Fibroblast of lung (primary cell): ENCODE measurements at regions not wholly inside any gene's neighbourhood (a gene's known extent, or its start where the extent isn't known, plus 50 kb on each side); places are given as distances from the start of the nearest gene placed in this dataset.

Experiments used
- DNase-seq, 2 donors: peaks; one replicate each; pipeline versions ENCODE4 v3.0.0 to v3.0.0-alpha.2; 2010; ENCODE audit warnings: low read depth in 2 of 2
- H2AFZ ChIP-seq: 2 replicates; pipeline ENCODE4 v1.5.1; 2012; ENCODE audit warnings: low read length, control low read depth, inconsistent platforms
- H3K27ac ChIP-seq: 2 replicates; pipeline ENCODE4 v1.5.1; 2011; ENCODE audit warnings: low read length, control low read depth; ENCODE audit not compliant: insufficient read depth
- H3K27me3 ChIP-seq: 2 replicates; pipeline ENCODE4 v1.5.1; 2011; ENCODE audit warnings: mild to moderate bottlenecking, low read length; ENCODE audit not compliant: control insufficient read depth, insufficient read depth
- H3K36me3 ChIP-seq: 2 replicates; pipeline ENCODE4 v1.5.1; 2011; ENCODE audit warnings: low read length; ENCODE audit not compliant: control insufficient read depth, insufficient read depth
- H3K4me1 ChIP-seq: 2 replicates; pipeline ENCODE4 v1.5.1; 2011; ENCODE audit warnings: low read length; ENCODE audit not compliant: control insufficient read depth, insufficient read depth; ENCODE audit errors: extremely low read depth
- H3K4me2 ChIP-seq: 2 replicates; pipeline ENCODE4 v1.5.1; 2011; ENCODE audit warnings: low read length, control low read depth; ENCODE audit not compliant: insufficient read depth; ENCODE audit errors: extremely low read depth
- H3K4me3 ChIP-seq, 4 experiments: fragments of 200-600 bp in 1 of 4; sonication (generic) in 1 of 4; replicated peaks in 1 of 4; 2 replicates each; pipeline ENCODE4 v1.5.1; 2011 to 2016; ENCODE audit warnings: low read length in 4 of 4, low read depth in 3 of 4, mild to moderate bottlenecking in 3 of 4, control low read depth in 2 of 4, inconsistent platforms in 1 of 4, mixed read lengths in 1 of 4; ENCODE audit not compliant: insufficient read depth in 1 of 4; ENCODE audit errors: control extremely low read depth in 1 of 4
- H3K79me2 ChIP-seq: 2 replicates; pipeline ENCODE4 v1.5.1; 2012; ENCODE audit warnings: mild to moderate bottlenecking, low read length, inconsistent platforms; ENCODE audit not compliant: control insufficient read depth, insufficient read depth
- H3K9ac ChIP-seq: 2 replicates; pipeline ENCODE4 v1.5.1; 2011; ENCODE audit warnings: mild to moderate bottlenecking, low read length, control low read depth; ENCODE audit not compliant: insufficient read depth
- H3K9me3 ChIP-seq: 2 replicates; pipeline ENCODE4 v1.5.1; 2012; ENCODE audit warnings: low read depth, low read length; ENCODE audit not compliant: control insufficient read depth, insufficient read depth
- H4K20me1 ChIP-seq: 2 replicates; pipeline ENCODE4 v1.5.1; 2011; ENCODE audit warnings: low read length; ENCODE audit not compliant: control insufficient read depth, insufficient read depth; ENCODE audit errors: extremely low read depth
- EZH2 ChIP-seq: IDR thresholded peaks from 2 replicates; pipeline ENCODE4 v1.5.1; 2012; ENCODE audit warnings: low read length, control low read depth, mild to moderate bottlenecking; ENCODE audit errors: missing control alignments
- TF ChIP-seq, protein P1 (sequence below), 2 donors: IDR thresholded peaks in 1 of 2; conservative IDR thresholded peaks in 1 of 2; 1 replicate in 1 of 2; 2 replicates in 1 of 2; pipeline ENCODE4 v1.5.1; 2011 to 2012; ENCODE audit warnings: low read length in 2 of 2, control low read depth in 1 of 2, inconsistent platforms in 1 of 2, low read depth in 1 of 2, mild to moderate bottlenecking in 1 of 2

DNA sequence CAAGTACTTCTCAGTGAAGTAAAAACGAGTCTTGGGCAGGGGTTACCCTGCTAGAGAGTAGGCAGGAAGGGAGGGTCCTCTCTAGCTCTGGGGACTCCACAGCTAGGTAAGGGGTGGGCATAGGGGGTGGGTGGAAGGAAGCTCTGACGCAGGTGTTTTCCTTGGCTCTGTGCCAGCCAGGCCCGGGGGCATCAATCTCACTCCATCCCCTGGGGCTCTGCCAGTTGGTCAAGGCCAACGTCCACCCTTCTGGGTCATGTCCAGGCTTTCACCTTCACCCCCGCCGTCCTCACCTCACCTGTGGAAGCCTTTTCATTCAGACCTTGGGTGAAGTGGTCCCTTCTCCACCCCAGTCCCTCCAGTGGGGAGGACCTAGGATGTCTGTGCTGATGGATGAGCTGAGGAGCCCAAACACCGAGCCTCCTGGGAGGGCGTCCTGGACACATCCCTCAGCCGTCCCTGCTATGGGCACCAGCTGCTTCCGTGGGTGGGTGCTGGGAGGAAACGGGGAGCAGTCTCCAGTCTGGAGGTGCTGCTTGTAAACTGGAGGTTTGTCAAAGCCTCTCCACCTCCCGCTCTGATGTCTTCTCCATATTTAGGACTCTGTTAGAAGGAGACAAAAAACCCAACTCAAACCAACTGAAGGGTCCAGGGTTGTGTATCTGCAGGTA is 71.5 kb upstream of the SFSWAP start:
- H3K4me2 ChIP-seq = no peak overlapping the region
- no peak overlapping the region for H2AFZ ChIP-seq
- no peaks in the 10 kb centered on the region for H3K4me1 ChIP-seq
- no peak overlapping the region for H3K27ac ChIP-seq
- no peaks in the 10 kb centered on the region for H3K36me3 ChIP-seq
- H3K27me3 ChIP-seq = no peaks in the 10 kb centered on the region
- no peaks in the 10 kb centered on the region for H3K79me2 ChIP-seq
- H3K4me3 ChIP-seq = no peak overlapping the region
- no peak overlapping the region for H3K9ac ChIP-seq
- no peak for DNase-seq
- H3K9me3 ChIP-seq = no peaks in the 10 kb centered on the region
- no peaks in the 10 kb centered on the region for H4K20me1 ChIP-seq
- no peak for TF ChIP-seq EZH2
- TF ChIP-seq, protein P1, sequence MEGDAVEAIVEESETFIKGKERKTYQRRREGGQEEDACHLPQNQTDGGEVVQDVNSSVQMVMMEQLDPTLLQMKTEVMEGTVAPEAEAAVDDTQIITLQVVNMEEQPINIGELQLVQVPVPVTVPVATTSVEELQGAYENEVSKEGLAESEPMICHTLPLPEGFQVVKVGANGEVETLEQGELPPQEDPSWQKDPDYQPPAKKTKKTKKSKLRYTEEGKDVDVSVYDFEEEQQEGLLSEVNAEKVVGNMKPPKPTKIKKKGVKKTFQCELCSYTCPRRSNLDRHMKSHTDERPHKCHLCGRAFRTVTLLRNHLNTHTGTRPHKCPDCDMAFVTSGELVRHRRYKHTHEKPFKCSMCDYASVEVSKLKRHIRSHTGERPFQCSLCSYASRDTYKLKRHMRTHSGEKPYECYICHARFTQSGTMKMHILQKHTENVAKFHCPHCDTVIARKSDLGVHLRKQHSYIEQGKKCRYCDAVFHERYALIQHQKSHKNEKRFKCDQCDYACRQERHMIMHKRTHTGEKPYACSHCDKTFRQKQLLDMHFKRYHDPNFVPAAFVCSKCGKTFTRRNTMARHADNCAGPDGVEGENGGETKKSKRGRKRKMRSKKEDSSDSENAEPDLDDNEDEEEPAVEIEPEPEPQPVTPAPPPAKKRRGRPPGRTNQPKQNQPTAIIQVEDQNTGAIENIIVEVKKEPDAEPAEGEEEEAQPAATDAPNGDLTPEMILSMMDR (conservative IDR thresholded peaks at IDR 0.05 in 1 of 2, IDR thresholded peaks at IDR 0.05 in 1 of 2; ENCODE audit: low read depth in 1 of 2, low read length in 2 of 2) = no peak

DNA sequence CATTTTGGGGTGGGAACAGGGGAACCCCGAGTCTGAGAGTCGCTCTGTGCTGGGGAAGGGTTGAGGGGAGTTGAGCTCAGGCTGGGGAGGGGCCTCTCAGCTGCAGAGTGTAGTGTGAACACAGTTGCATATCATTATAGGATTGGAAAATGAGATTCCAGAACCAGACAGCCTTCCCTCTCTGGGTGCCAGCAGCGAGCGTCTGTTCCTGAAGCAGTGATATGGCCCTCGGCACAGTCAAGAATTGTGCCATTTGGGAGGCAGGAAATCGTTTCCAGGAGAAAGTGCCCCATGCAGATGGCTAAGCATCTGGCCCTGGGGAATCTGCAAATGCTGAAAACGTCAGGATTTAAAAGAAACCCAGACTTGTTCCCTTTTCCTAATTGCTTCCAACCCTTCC is 70.4 kb upstream of the SFSWAP start:
- no peak overlapping the region for H3K27ac ChIP-seq
- H3K4me2 ChIP-seq = no peak overlapping the region
- H2AFZ ChIP-seq = no peak overlapping the region
- no peaks in the 10 kb centered on the region for H4K20me1 ChIP-seq
- H3K36me3 ChIP-seq = no peaks in the 10 kb centered on the region
- no peak for TF ChIP-seq EZH2
- TF ChIP-seq, protein P1 (conservative IDR thresholded peaks at IDR 0.05 in 1 of 2, IDR thresholded peaks at IDR 0.05 in 1 of 2; ENCODE audit: low read depth in 1 of 2, low read length in 2 of 2) = no peak
- no peaks in the 10 kb centered on the region for H3K79me2 ChIP-seq
- no peak for DNase-seq
- H3K9ac ChIP-seq = no peak overlapping the region
- H3K4me1 ChIP-seq = no peaks in the 10 kb centered on the region
- no peak overlapping the region for H3K4me3 ChIP-seq
- H3K9me3 ChIP-seq = no peaks in the 10 kb centered on the region
- no peaks in the 10 kb centered on the region for H3K27me3 ChIP-seq

DNA sequence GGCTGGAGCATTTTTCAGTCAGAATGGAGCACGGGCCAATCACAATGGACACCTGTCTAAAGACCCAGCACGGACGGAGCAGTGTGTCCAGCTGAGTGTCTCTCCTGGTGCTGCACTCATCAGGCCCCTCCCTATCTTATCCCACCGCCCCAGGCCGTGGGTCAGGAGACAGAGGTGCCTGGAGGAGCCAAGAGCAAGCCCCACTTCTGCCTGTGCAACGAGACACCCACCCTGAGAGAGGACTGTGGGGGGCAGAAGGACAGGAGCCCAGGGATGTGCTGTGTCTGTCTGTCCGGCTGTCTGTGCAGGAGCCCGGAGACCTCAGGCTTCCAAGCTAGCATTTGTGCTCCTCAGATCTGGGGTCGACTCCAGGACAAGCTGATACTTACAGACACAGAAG is 69.6 kb upstream of the SFSWAP start:
- H3K27ac ChIP-seq = no peak overlapping the region
- TF ChIP-seq EZH2 = no peak
- TF ChIP-seq, protein P1 (conservative IDR thresholded peaks at IDR 0.05 in 1 of 2, IDR thresholded peaks at IDR 0.05 in 1 of 2; ENCODE audit: low read depth in 1 of 2, low read length in 2 of 2) = no peak
- H2AFZ ChIP-seq = no peak overlapping the region

More for the DNA sequence above, 69.6 kb upstream of the SFSWAP start:
- H3K36me3 ChIP-seq = no peaks in the 10 kb centered on the region
- no peak overlapping the region for H3K4me2 ChIP-seq
- no peaks in the 10 kb centered on the region for H3K9me3 ChIP-seq
- H4K20me1 ChIP-seq = no peaks in the 10 kb centered on the region
- H3K4me3 ChIP-seq = no peak overlapping the region
- no peaks in the 10 kb centered on the region for H3K79me2 ChIP-seq
- no peaks in the 10 kb centered on the region for H3K4me1 ChIP-seq
- H3K9ac ChIP-seq = no peak overlapping the region
- H3K27me3 ChIP-seq = no peaks in the 10 kb centered on the region
- DNase-seq = no peak
